Spleen (tissue), 7 donors: ENCODE measurements at regions not wholly inside any gene's neighbourhood (a gene's known extent, or its start where the extent isn't known, plus 50 kb on each side); places are given as distances from the start of the nearest gene placed in this dataset.

Source experiments
- CTCF ChIP-seq, 11 experiments: fragments of 200-600 bp in 7 of 11; fragments of 450-650 bp in 4 of 11; sonication (generic) in 4 of 11; IDR thresholded peaks in 8 of 11; conservative IDR thresholded peaks in 3 of 11; 1 replicate in 7 of 11; 2 replicates in 4 of 11; pipeline versions ENCODE4 v1.4.0 to v1.8.0; 2016 to 2021; ENCODE audit warnings: antibody characterized with exemption in 11 of 11, inconsistent platforms in 4 of 11, mild to moderate bottlenecking in 1 of 11
- POLR2A ChIP-seq, 3 donors: fragments of 450-650 bp; IDR thresholded peaks; one replicate each; pipeline ENCODE4 v1.5.1; 2017; ENCODE audit warnings: antibody characterized with exemption in 3 of 3, mild to moderate bottlenecking in 1 of 3
- donor health status: DM: no; HTN: no; CAD: no; lungs with moderate emphysema.
- donor health status: DM: no; HTN: no; CAD: no.
- donor health status: DM: no; HTN: no; CAD: no.

DNA sequence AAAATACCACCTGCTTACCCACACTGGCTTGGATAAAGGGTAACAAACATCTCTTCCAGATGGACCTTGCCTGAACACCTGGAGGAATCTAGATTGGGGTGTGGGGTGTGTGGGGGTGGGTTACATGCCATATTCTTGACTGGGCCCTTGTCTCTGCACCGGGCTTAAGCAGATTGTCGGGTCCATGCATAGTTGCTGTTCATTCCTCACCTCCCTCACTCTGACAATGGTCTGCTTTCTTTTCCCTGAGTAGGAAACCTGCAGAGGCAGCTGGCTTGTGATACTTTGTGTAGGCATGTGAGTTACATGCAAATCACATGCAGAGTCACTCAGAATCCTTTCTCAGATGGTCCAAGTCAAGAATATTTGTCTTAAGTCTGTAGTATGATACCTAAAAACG lies 112.8 kb upstream of the GLS start:
- TF ChIP-seq CTCF (IDR thresholded peaks at IDR 0.05 in 8 of 11, conservative IDR thresholded peaks at IDR 0.05 in 3 of 11) (no peak), POLR2A (IDR thresholded peaks at IDR 0.05) (no peak)
